ENCODE measurements at regions not wholly inside any gene's neighbourhood (a gene's known extent, or its start where the extent isn't known, plus 50 kb on each side); places are given as distances from the start of the nearest gene placed in this dataset.

DNA sequence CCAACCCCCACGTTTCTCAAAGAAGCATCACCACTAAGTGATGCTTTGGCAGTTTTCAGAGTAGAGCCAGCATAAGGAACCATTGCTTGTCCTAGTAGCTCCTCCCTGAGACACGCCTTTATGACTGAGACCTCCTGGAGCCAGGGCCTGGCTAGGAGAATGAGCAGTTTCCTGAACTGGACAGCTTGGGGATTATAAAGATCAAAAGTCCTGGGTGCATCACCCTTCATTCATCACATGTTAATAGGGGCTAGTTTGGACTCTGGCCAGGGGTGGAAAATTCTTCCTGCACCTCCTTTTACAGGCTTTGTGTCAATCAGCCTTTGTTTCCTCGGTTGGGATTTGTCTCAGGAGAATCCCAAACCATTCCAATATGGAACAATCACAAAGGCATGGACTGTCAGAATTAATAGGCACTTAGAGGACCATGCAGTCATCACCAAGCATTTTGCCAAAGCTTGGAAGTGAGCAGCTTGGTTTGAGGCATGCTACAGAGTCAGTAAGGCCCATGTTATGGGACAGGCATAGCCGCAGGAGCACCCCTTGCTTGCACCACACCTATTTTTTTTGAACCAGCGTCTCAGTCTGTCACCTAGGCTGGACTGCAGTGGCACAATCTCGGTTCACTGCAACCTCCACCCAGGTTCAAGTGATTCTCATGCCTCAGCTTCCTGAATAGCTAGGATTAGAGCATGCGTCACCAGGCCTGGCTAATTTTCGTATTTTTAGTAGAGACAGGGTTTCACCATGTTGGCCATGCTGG, 64.9 kb upstream of the TGM3 start:
- TF ChIP-seq TAF1 (IDR thresholded peaks at IDR 0.05; ENCODE audit: borderline replicate concordance, insufficient read depth, low read length) (no peak), POLR2AphosphoS5 (IDR thresholded peaks at IDR 0.05; ENCODE audit: low read depth, low read length) (no peak), SIN3A (IDR thresholded peaks at IDR 0.05; ENCODE audit: borderline replicate concordance, insufficient read depth, low read length) (no peak)
- TF ChIP-seq, protein P1, sequence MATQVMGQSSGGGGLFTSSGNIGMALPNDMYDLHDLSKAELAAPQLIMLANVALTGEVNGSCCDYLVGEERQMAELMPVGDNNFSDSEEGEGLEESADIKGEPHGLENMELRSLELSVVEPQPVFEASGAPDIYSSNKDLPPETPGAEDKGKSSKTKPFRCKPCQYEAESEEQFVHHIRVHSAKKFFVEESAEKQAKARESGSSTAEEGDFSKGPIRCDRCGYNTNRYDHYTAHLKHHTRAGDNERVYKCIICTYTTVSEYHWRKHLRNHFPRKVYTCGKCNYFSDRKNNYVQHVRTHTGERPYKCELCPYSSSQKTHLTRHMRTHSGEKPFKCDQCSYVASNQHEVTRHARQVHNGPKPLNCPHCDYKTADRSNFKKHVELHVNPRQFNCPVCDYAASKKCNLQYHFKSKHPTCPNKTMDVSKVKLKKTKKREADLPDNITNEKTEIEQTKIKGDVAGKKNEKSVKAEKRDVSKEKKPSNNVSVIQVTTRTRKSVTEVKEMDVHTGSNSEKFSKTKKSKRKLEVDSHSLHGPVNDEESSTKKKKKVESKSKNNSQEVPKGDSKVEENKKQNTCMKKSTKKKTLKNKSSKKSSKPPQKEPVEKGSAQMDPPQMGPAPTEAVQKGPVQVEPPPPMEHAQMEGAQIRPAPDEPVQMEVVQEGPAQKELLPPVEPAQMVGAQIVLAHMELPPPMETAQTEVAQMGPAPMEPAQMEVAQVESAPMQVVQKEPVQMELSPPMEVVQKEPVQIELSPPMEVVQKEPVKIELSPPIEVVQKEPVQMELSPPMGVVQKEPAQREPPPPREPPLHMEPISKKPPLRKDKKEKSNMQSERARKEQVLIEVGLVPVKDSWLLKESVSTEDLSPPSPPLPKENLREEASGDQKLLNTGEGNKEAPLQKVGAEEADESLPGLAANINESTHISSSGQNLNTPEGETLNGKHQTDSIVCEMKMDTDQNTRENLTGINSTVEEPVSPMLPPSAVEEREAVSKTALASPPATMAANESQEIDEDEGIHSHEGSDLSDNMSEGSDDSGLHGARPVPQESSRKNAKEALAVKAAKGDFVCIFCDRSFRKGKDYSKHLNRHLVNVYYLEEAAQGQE (IDR thresholded peaks at IDR 0.05; ENCODE audit: insufficient read depth in 1 of 2, low read depth in 2 of 2, low read length in 2 of 2), result no peak
